ENCODE measurements at regions not wholly inside any gene's neighbourhood (a gene's known extent, or its start where the extent isn't known, plus 50 kb on each side); places are given as distances from the start of the nearest gene placed in this dataset.

- Histone ChIP-seq H4K5ac (ENCODE audit: low read depth, low read length) (no peak overlapping the region), H4K20me1 (ENCODE audit: insufficient read depth, low read length) (no peaks in the 10 kb centered on the region), H3K27me3 (ENCODE audit: control insufficient read depth, insufficient read depth, low read length) (no peaks in the 10 kb centered on the region), H2AK5ac (ENCODE audit: low read depth, low read length) (no peak overlapping the region), H3K4me1 (ENCODE audit: control insufficient read depth, insufficient read depth, low read length) (no peaks in the 10 kb centered on the region), H2AFZ (replicated peaks; ENCODE audit: low read length, poor library complexity) (no peak overlapping the region), H3K9me1 (ENCODE audit: insufficient read depth, low read length) (no peaks in the 10 kb centered on the region), H2BK15ac (ENCODE audit: low read depth, low read length) (no peak overlapping the region), H3K9me3 (ENCODE audit: control insufficient read depth, insufficient read depth, low read length) (peaks cover 7% of the 10 kb centered on the region), H3K4me2 (ENCODE audit: low read depth, low read length) (no peak overlapping the region), H3K36me3 (ENCODE audit: control insufficient read depth, insufficient read depth, low read length) (no peaks in the 10 kb centered on the region), H3K27ac (ENCODE audit: insufficient read depth, low read length) (no peak overlapping the region), H3K14ac (replicated peaks; ENCODE audit: low read depth, low read length) (no peak overlapping the region), H3K79me1 (ENCODE audit: low read depth in 1 of 2, low read length in 2 of 2) (no peaks in the 10 kb centered on the region), H2AK9ac (replicated peaks; ENCODE audit: low read depth, low read length, poor library complexity) (no peak overlapping the region), H3K4me3 (ENCODE audit: insufficient read depth, low read depth, low read length) (no peak overlapping the region), H3K23ac (ENCODE audit: low read depth, low read length) (no peak overlapping the region), H2BK5ac (ENCODE audit: low read depth, low read length, poor library complexity, severe bottlenecking) (no peak overlapping the region), H2BK20ac (ENCODE audit: low read depth, low read length) (no peak overlapping the region), H3K4ac (ENCODE audit: low read depth, low read length) (no peak overlapping the region), H3K9ac (ENCODE audit: low read depth, low read length) (no peak overlapping the region), H4K91ac (ENCODE audit: insufficient read depth, low read depth, low read length) (no peak overlapping the region), H4K8ac (ENCODE audit: low read depth in 2 of 2, low read length in 2 of 2) (no peak overlapping the region), H2BK120ac (ENCODE audit: low read depth, low read length) (no peak overlapping the region), H3K18ac (ENCODE audit: low read depth, low read length) (no peak overlapping the region), H3K56ac (ENCODE audit: extremely low read depth, insufficient read depth, low read length) (no peak overlapping the region)
- intact Hi-C loops (cut with micrococcal nuclease) (loop anchor here (10.0 kb wide), 2 partner anchors 404 to 474 kb away; no protein-coding TSS in a partner anchor), dilution Hi-C loops (cut with HindIII; ENCODE audit: low sequenced_read_pairs, unreplicated experiment) (no loop called here), in situ Hi-C loops (cut with MboI; ENCODE audit: low sequenced_read_pairs) (no loop called here)
- DNase-seq (no peak), ATAC-seq (ENCODE audit: low read depth) (no peak)
- ChIA-PET POLR2A (ENCODE audit: unreplicated experiment) (no interaction called here), CTCF (interaction anchor here (1.3 kb wide), 1 partner anchor 11 kb away, joined by 3 read pairs; no protein-coding TSS in a partner anchor)
- TF ChIP-seq CHD1 (IDR thresholded peaks at IDR 0.05; ENCODE audit: low read depth, low read length) (no peak), RFX5 (IDR thresholded peaks at IDR 0.05; ENCODE audit: low read depth, low read length) (no peak), NFE2L2 (IDR thresholded peaks at IDR 0.05; ENCODE audit: low read depth, low read length) (no peak), SMC3 (IDR thresholded peaks at IDR 0.05; ENCODE audit: low read depth, low read length) (no peak), USF2 (IDR thresholded peaks at IDR 0.05; ENCODE audit: low read depth, low read length) (no peak), RCOR1 (IDR thresholded peaks at IDR 0.05; ENCODE audit: insufficient replicate concordance, low read length) (no peak), CTCF (conservative IDR thresholded peaks at IDR 0.05; ENCODE audit: low read depth, low read length) (no peak), FOS (IDR thresholded peaks at IDR 0.05; ENCODE audit: low read depth, low read length) (no peak), MAFK (IDR thresholded peaks at IDR 0.05; ENCODE audit: low read depth, low read length) (no peak), MXI1 (IDR thresholded peaks at IDR 0.05; ENCODE audit: borderline replicate concordance, low read depth, low read length) (no peak)
- no TSS peak for BruUV-seq (replicated peaks)
- 0% methylated on average over 1 of the region's 4 CpGs; no CpG with 5 or more reads in 1 of the 2 experiments for WGBS, 2 experiments (ENCODE audit: extremely low coverage in 2 of 2, insufficient read length in 1 of 2)
These were observed 272.6 kb upstream of the KCNN2 start for GRCh38 chr5:114089259-114089658.
